Ovary (tissue), 7 donors: ENCODE measurements at regions not wholly inside any gene's neighbourhood (a gene's known extent, or its start where the extent isn't known, plus 50 kb on each side); places are given as distances from the start of the nearest gene placed in this dataset.

Source experiments
- DNase-seq, 5 donors: peaks; one replicate each; pipeline ENCODE4 v3.0.0-alpha.2; 2019 to 2020
- H3K27ac ChIP-seq, 2 donors: fragments of 200-600 bp; one replicate each; pipeline versions ENCODE4 v1.5.1 to v1.8.0; 2019 to 2022
- H3K27me3 ChIP-seq: fragments of 200-600 bp; one replicate; pipeline ENCODE4 v1.8.0; 2022
- H3K36me3 ChIP-seq: fragments of 200-600 bp; sonication (generic); one replicate; pipeline ENCODE4 v1.5.1; 2019
- H3K4me1 ChIP-seq: one replicate; pipeline ENCODE4 v1.8.1; 2013; ENCODE audit warnings: mild to moderate bottlenecking, moderate library complexity; ENCODE audit not compliant: insufficient read depth
- H3K4me3 ChIP-seq: fragments of 200-600 bp; sonication (generic); one replicate; pipeline ENCODE4 v1.5.1; 2017
- H3K9me3 ChIP-seq, 2 donors: fragments of 200-600 bp in 1 of 2; sonication (generic) in 1 of 2; one replicate each; pipeline versions ENCODE4 v1.5.1 to v1.8.1; 2013 to 2019; ENCODE audit warnings: mild to moderate bottlenecking in 1 of 2, moderate library complexity in 1 of 2
- CTCF ChIP-seq, 3 donors: fragments of 450-650 bp in 2 of 3; fragments of 200-600 bp in 1 of 3; IDR thresholded peaks; one replicate each; pipeline versions ENCODE4 v1.5.1 to v1.8.0; 2016 to 2022; ENCODE audit warnings: antibody characterized with exemption in 3 of 3, mild to moderate bottlenecking in 1 of 3
- EP300 ChIP-seq: sonication (generic); formaldehyde crosslinking; IDR thresholded peaks from one replicate; pipeline ENCODE4 v1.6.1; 2017; ENCODE audit warnings: antibody characterized with exemption
- POLR2A ChIP-seq: fragments of 450-650 bp; IDR thresholded peaks from one replicate; pipeline ENCODE4 v1.6.1; 2017; ENCODE audit warnings: antibody characterized with exemption, mild to moderate bottlenecking, moderate library complexity
- WGBS, 3 donors: extraction: QIAGEN DNeasy Blood & Tissue Kit in 1 of 3; methylation state at CpG; one replicate each; pipeline versions ENCODE4 v1.1.5 to v1.1.7; 2013 to 2017; 5-methylcytosine and 5-hydroxymethylcytosine counted together
- intact Hi-C, 4 donors: fragments of 100-400 bp; cut with DNase I; formaldehyde crosslinking; loops; one replicate each; pipeline versions ENCODE4 v1.11.0 to v1.15.1; 2022 to 2023
- donor health status: DM: no; HTN: no; CAD: no; lungs with moderate emphysema.
- donor health status: DM: no; HTN: no; CAD: no.
- donor health status: Bipolar disorder and iron deficiency.
- donor health status: DM: no; HTN: no; CAD: no.
- donor health status: DM: yes; HTN: yes; CAD: no.

GRCh38 chr4:187236209-187236890, 512.7 kb upstream of the FAT1 start:
- H3K9me3 ChIP-seq: no peaks in the 10 kb centered on the region
- H3K27me3 ChIP-seq: no peaks in the 10 kb centered on the region
- intact Hi-C loops: no loop called here
- no peak overlapping the region for H3K4me3 ChIP-seq
- WGBS, 3 donors: 62 to 79% (median 68%) methylated on average over 4 of the region's 4 CpGs
- H3K4me1 ChIP-seq: no peaks in the 10 kb centered on the region
- no peak for TF ChIP-seq POLR2A
- TF ChIP-seq EP300: no peak
- H3K27ac ChIP-seq: no peak overlapping the region
- H3K36me3 ChIP-seq: no peaks in the 10 kb centered on the region
- no peak for DNase-seq

- intact Hi-C loops: no loop called here
- Histone ChIP-seq H3K36me3 (no peaks in the 10 kb centered on the region), H3K4me3 (no peak overlapping the region), H3K4me1 (no peaks in the 10 kb centered on the region), H3K27me3 (no peaks in the 10 kb centered on the region), H3K27ac (no peak overlapping the region), H3K9me3 (no peaks in the 10 kb centered on the region)
- DNase-seq: no peak
- no peak for TF ChIP-seq POLR2A
- no peak for TF ChIP-seq CTCF (IDR thresholded peaks at IDR 0.05)
- no peak for TF ChIP-seq EP300
Measured at GRCh38 chr4:187238646-187239045, 515.0 kb upstream of the FAT1 start.

- Histone ChIP-seq H3K27ac (no peak overlapping the region), H3K4me1 (no peaks in the 10 kb centered on the region), H3K4me3 (no peak overlapping the region), H3K36me3 (no peaks in the 10 kb centered on the region), H3K27me3 (no peaks in the 10 kb centered on the region), H3K9me3 (no peaks in the 10 kb centered on the region)
- no peak for DNase-seq
- TF ChIP-seq EP300: no peak
- no peak for TF ChIP-seq CTCF (IDR thresholded peaks at IDR 0.05)
- TF ChIP-seq POLR2A: no peak
- intact Hi-C loops: no loop called here
- WGBS, 3 donors: 86 to 93% (median 91%) methylated on average over 4 of the region's 4 CpGs
Measured at GRCh38 chr4:187251896-187252295, 528.2 kb upstream of the FAT1 start.

GRCh38 chr4:187256897-187257296, 533.2 kb upstream of the FAT1 start:
- intact Hi-C loops: no loop called here
- Histone ChIP-seq H3K9me3 (no peaks in the 10 kb centered on the region), H3K27ac (no peak overlapping the region), H3K27me3 (no peaks in the 10 kb centered on the region), H3K4me1 (no peaks in the 10 kb centered on the region), H3K36me3 (no peaks in the 10 kb centered on the region), H3K4me3 (no peak overlapping the region)
- TF ChIP-seq EP300: no peak
- TF ChIP-seq POLR2A: no peak
- no peak for TF ChIP-seq CTCF (IDR thresholded peaks at IDR 0.05)
- DNase-seq: no peak
- WGBS, 3 donors: 81 to 82% (median 82%) methylated on average over 6 of the region's 6 CpGs

GRCh38 chr4:187258651-187259401, 535.2 kb upstream of the FAT1 start:
- Histone ChIP-seq H3K4me3 (no peak overlapping the region), H3K27ac (no peak overlapping the region), H3K27me3 (no peaks in the 10 kb centered on the region), H3K4me1 (no peaks in the 10 kb centered on the region), H3K36me3 (no peaks in the 10 kb centered on the region), H3K9me3 (no peaks in the 10 kb centered on the region)
- no peak for DNase-seq
- 65 to 72% (median 67%) methylated on average over 7 of the region's 7 CpGs for WGBS, 3 donors
- no peak for TF ChIP-seq POLR2A
- TF ChIP-seq EP300: no peak
- TF ChIP-seq CTCF (IDR thresholded peaks at IDR 0.05): no peak
- intact Hi-C loops: no loop called here
